PC-9 (cell line): ENCODE measurements at regions not wholly inside any gene's neighbourhood (a gene's known extent, or its start where the extent isn't known, plus 50 kb on each side); places are given as distances from the start of the nearest gene placed in this dataset.

Experiments used
- CTCF ChIP-seq: fragments of 200-600 bp; sonication (generic); conservative IDR thresholded peaks from 2 replicates; pipeline ENCODE4 v1.6.1; 2017; ENCODE audit warnings: mixed run types, antibody characterized with exemption, mild to moderate bottlenecking, moderate library complexity
- EZH2 ChIP-seq: fragments of 200-600 bp; sonication (generic); IDR thresholded peaks from 2 replicates; pipeline ENCODE4 v1.8.0; 2017; ENCODE audit warnings: antibody characterized with exemption, low read depth

- no peak for TF ChIP-seq EZH2
- TF ChIP-seq CTCF: no peak
Observed at GRCh38 chr13:106063591-106064313, 471.7 kb downstream of the EFNB2 start.
